SU-DHL-6 (cell line): ENCODE measurements at regions not wholly inside any gene's neighbourhood (a gene's known extent, or its start where the extent isn't known, plus 50 kb on each side); places are given as distances from the start of the nearest gene placed in this dataset.

Experiments
- CTCF ChIP-seq: fragments of 200-600 bp; sonication (generic); IDR thresholded peaks from one replicate; pipeline ENCODE4 v1.5.1; 2017; ENCODE audit warnings: antibody characterized with exemption, mild to moderate bottlenecking, low read length, moderate library complexity; ENCODE audit not compliant: insufficient read depth, poor library complexity, severe bottlenecking
- EZH2phosphoT487 ChIP-seq: fragments of 200-600 bp; sonication (generic), shearing (Covaris generic); conservative IDR thresholded peaks from 2 replicates; pipeline ENCODE4 v1.6.1; 2018; ENCODE audit warnings: mild to moderate bottlenecking, antibody characterized with exemption, low read length, moderate library complexity, mixed read lengths

DNA sequence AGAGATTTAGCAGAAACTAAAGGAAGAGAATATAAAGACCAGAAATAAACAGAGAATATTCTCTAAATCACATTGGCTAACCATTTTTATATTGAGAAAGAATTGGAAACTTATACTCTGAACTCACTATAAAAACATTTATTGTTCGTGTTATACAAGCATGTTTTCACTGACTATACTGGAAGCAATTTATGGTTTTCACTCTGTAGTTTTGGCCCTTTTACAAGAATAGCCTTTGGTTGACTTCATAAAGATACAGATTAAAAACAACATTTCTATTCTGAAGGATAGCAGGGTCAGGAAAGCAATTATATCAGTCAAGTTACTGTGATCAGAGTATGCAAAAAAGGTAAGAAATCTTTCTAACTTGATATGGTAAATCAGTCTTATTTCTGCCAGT is 965.7 kb upstream of the FAT3 start:
- TF ChIP-seq CTCF, result no peak
- no peak for TF ChIP-seq EZH2phosphoT487
